HT-29 (cell line): ENCODE measurements at regions not wholly inside any gene's neighbourhood (a gene's known extent, or its start where the extent isn't known, plus 50 kb on each side); places are given as distances from the start of the nearest gene placed in this dataset.
A peak's percentile ranks its signal among the peaks of the same experiment; 100 is the strongest.

Experiments used
- DNase-seq: peaks from one replicate; pipeline ENCODE4 v3.0.0-alpha.2; 2015; ENCODE audit warnings: low spot score

GRCh38 chr13:85665286-85665685 lies 133.9 kb downstream of the SLITRK6 start:
- no peak for DNase-seq

- no peak for DNase-seq
Measured at GRCh38 chr13:85663856-85664255, 135.4 kb downstream of the SLITRK6 start.

- DNase-seq, result no peak
Measured at GRCh38 chr13:85662186-85662585, 137.0 kb downstream of the SLITRK6 start.

DNA sequence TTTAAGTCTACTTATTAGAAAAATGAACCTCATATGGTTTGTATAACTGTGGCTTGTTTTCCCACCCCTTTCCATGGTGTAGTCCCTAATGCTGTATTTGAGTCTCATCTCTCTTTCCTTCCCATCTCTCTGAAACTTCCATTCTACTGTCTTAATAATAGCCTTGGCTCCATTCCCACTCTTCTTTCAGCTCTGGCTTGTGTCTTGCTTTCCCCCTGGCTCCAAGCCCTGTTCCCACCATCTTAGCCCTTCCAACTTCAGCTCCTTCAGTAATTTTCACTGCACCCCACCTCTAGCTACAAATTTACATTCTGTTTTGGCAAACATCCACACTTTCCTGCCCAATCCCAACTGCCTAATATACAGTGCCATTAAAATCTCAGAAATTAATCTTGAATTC lies 137.5 kb downstream of the SLITRK6 start:
- no peak for DNase-seq

DNA sequence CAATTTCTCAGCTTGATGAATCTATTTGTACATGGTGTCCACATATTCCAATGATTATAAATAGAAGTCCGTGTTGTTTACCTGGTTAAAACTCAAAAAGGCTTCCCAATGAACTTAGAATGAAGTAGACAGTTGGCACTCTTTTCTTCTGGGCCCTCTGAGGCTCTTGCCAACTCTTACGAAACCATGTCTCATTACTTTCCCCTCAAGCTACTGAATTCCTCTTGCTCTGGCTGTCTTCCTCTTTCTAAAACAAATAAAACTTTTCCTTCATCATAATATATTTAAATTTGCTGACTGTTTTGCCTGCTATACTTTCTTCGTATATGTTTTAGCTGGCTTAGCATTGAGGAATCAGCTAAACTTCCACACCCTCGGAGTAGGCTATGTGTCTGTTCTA lies 139.7 kb downstream of the SLITRK6 start:
- no peak for DNase-seq

- no peak for DNase-seq
Measured at GRCh38 chr13:85657942-85658341, 141.3 kb downstream of the SLITRK6 start.

DNA sequence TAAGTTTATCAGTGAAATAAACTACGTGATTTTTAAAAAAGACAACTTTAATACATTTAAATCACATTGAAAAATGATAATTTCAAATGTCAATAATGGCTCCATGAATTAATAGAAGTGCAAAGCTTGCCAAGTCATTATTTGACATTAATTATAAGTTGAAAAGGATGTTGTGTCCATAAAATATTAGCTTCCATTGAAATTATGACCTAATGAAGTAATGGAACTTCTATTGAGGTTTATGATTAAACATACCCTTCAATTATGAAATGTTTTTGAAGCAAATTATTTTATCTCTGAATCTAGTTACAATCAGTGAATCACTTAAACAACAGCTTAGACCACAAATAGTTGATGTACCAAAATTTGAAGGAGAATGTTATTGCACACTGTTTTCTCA lies 144.2 kb downstream of the SLITRK6 start:
- DNase-seq, result no peak

DNA sequence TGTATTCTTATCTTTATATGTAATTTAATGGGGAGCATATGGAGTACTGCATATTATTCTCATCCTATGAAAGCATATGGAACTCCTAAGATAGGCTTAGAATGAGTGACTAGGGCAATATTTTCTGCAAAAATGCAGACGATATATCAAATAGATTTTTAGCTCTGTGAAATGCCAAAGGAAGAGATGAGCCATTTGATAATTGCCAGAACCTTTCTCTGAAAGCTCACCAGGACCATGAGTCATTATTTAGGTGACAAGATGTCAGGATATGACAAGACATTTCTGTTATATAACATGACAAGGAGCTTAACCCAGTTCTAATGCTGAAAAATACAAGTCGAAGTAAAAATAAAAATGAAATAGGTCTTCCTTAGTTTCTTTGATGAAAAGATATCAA lies 145.0 kb downstream of the SLITRK6 start:
- DNase-seq, result no peak

DNA sequence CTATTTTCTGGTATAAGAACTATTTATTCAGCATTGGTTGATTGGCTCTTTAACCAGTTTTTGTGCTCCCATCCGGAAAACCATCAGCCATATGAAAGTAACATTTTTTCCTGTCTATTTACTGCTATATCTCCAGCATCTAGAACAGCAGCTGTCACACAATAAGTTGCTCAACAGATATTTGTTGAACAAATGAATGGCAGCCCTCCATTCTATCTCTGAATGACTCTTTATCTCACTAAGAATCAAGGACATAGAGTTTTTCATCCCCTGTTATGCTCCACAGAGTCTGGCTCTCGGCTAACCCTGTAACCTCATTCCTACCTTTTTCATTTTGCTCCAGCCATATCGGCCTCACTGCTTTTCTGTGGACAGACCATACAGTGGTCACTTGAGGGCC lies 145.5 kb downstream of the SLITRK6 start:
- no peak for DNase-seq

DNA sequence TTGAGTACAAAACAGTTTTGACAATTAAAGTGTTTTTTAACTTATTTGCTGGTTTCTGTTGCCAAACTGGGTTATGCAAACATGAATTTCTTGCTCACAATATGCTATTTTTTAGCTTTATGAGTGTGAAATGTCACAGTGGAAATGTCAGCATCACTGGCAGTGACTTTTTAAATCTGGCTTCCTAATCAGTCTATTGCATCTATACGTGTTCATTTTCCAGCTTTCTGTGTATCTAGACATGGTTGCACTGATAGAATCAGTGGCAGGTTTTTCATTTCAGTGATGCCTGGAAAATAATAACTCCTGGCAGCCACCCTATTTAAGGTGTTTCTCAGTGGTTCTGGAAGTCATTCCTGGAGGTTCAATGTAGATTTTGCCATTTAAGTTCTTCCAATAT lies 146.7 kb downstream of the SLITRK6 start:
- DNase-seq, result no peak

- DNase-seq, result no peak
Measured at GRCh38 chr13:85651440-85651839, 147.8 kb downstream of the SLITRK6 start.

DNA sequence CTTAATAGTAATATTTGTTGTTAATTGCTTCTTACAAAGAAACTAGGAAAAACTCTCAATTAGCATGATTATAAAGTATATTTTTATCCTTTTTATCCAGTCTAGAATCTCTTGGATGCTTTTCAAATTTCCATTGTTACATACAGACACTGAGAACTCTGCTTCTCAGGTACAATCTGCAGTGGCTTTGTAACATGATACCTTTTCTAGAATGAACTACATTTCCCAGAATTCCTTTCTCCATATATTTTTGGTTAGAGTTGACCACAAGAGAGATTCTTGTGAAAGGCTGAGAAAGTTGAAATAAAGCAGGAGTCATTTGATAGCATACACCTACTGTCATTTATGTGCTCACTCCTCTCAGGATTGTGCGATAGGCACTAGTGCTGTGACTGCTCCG lies 148.6 kb downstream of the SLITRK6 start:
- DNase-seq, result peak; percentile 29

- DNase-seq, result no peak
Measured at GRCh38 chr13:85640727-85641126, 158.5 kb downstream of the SLITRK6 start.

DNA sequence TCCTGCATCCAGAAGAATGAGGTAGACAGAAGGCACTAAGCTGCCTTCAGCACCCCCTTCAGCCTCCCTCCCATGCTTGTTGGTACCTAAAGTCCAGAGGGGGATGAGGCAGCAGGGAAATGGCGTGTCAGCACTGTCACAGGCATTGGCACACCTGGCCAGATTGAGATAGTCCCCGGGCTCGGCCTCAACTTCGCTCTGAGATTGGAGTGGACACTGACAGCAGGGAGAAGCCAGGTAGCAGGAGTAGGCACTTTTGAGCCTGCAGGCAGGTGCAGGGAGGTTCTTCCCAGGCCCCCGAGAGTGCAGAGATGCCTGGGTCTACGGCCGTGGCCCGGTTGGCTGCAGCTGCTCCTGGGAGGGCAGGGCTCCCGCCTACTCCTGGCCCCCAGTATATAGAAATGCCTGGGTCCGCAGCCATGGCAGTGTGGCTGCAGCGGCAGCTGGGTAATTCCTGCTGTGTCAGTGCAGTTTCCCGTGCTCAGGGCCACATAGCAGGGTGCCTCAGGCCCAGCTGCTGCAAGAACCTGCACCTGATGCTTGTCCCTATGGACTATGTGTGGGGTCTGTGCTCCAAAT lies 160.3 kb downstream of the SLITRK6 start:
- no peak for DNase-seq

DNA sequence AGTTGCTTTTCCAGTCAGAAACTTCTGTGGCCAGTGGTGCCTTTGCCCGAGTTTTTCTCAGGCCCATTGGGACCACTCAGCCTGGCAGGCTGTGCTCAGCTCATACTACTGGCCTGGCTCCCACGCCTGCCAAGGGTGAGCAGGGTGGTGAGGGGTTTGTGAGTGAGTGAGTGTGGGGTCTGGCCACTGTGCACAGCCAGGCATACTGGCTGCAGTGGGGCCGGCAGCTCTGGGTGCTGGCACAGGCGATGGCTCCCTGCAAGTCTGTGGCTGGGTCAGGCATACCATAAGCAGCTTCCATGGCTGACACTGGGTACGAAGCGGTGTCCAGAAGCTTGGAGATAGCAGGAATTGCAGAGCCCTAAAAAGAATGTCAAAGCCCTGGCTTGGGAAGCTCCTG lies 161.0 kb downstream of the SLITRK6 start:
- DNase-seq, result no peak

DNA sequence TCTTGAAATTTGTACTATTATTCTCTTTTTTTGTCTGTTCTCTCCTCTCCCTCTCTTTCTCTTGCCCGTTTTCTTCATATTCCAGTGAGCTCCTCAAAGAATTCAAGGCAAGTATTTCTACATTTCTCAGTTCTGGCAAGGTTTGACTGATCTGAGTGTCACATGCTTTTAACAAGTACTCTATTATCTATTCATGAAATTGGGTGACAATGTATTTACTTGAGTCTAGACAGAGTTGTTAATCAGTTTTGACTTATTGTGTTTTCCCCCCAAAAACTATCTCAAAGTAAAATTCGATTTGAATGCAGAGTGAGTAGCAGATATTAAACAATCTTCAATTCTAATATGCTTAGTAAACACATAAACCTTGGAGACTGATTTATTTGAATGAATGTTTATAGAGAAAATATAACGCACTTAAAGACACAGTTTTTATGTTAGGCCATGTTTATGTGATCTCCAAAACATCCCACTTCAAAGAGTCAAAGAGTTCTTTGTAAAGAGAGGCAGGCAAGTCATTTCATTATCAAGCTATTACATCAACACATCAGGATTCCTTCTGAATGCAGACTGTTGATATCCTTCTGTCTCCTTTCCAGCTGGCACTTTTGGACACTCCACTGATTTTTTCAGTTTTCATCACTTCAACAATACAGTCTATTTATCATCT lies 166.6 kb downstream of the SLITRK6 start:
- DNase-seq, result no peak

- DNase-seq, result no peak
Measured at GRCh38 chr13:85631801-85632200, 167.4 kb downstream of the SLITRK6 start.

DNA sequence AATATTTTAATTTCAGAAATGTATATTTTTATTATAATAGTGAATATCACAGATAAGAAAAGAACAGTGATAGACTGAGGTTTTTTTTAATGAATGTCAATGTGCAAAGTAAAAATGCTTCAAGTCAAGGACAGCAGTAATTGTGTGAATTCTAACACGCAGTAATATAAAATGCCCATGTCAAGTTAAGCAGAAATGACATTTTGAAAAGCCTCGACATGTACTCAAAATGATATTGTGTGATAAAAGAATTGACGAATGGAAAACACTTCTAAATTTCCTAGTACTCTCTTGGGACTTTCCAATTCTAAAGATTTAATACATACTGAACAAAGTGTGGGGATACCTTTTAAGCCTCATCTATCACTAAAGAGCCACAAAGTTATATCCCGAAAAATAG lies 172.6 kb downstream of the SLITRK6 start:
- DNase-seq, result no peak

DNA sequence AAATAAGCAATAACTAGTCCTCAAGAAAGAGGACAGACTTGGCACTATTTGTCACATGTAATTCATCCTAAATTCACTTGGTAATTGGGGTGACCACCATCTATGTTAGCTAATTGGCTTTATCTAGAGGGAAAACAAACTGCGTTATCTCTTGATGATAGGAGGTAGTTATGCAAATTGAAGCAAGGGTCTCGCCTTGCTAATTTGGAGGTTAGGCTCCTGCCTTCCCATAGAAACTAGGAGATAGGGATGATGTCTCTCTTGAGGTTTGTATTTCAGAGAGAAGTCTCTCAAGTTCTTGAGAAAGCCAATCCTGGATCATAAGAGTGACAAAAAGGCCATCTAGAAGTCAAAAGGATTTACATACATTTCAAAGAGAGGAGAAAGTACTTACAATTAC lies 179.9 kb downstream of the SLITRK6 start:
- DNase-seq, result no peak

- DNase-seq, result no peak
Measured at GRCh38 chr13:85618521-85618920, 180.7 kb downstream of the SLITRK6 start.

DNA sequence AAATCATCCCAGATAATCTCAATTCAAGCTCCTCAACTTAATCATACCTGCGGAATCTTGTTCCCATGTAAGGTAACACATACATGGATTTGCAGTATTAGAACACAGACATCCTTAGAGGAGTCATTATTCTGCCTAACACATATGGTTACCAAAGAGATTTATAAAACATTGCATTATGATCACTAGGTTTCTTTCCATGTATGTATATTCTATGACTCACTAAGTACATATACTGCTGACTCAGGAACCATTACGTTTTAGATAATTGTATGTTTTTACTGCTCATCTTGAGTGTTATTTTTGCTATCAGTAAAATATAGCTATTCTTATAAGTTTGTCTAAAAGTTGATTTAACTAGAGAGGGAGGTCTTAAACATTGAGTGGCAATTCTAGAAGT lies 182.9 kb downstream of the SLITRK6 start:
- DNase-seq, result peak; percentile 49

DNA sequence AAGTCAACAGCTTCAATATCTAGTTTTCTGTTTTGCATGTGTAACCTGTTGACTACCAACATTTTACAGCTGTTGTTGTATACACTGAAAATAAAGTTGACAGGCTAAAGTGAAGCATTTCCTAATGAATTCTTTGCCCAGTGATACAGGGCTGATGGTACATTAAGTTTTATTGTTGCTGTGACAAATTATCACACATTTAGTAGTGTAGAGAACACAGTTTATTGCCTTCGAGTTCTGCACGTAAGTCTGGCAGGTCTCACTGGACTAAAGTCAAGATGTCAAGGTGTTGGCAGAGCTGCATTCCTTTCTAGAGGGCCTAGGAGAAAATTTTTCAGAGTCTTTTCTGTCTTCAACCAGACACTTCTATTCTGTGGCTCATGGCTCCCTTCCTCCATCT lies 184.2 kb downstream of the SLITRK6 start:
- DNase-seq, result no peak

GRCh38 chr13:85610024-85610423 lies 189.2 kb downstream of the SLITRK6 start:
- no peak for DNase-seq

GRCh38 chr13:85608255-85608829 lies 190.9 kb downstream of the SLITRK6 start:
- DNase-seq, result no peak
